ENCODE measurements at regions not wholly inside any gene's neighbourhood (a gene's known extent, or its start where the extent isn't known, plus 50 kb on each side); places are given as distances from the start of the nearest gene placed in this dataset.

GRCh38 chr1:9443913-9444445, 95.3 kb upstream of the SLC25A33 start:
- Histone ChIP-seq H3K79me1 (ENCODE audit: insufficient read depth, low read depth, low read length, poor library complexity, severe bottlenecking) (no peaks in the 10 kb centered on the region), H3K27ac (ENCODE audit: insufficient read length, low read depth, low read length) (no peak overlapping the region), H2BK12ac (ENCODE audit: insufficient read length, low read depth, low read length) (no peak overlapping the region), H4K8ac (replicated peaks; ENCODE audit: insufficient read length, low read depth, low read length) (no peak overlapping the region), H3K4ac (ENCODE audit: low read depth, low read length) (no peak overlapping the region), H2AFZ (ENCODE audit: low read length) (peak overlapping the region; percentile 33), H2BK20ac (ENCODE audit: low read depth, low read length, poor library complexity, severe bottlenecking) (no peak overlapping the region), H3K56ac (ENCODE audit: insufficient read length, low read depth, low read length) (no peak overlapping the region), H3K4me2 (ENCODE audit: insufficient read depth, insufficient read length, low read length) (no peak overlapping the region), H3K27me3 (ENCODE audit: insufficient read depth, low read length) (no peaks in the 10 kb centered on the region), H3K9me3 (ENCODE audit: control insufficient read depth, low read depth, low read length) (no peaks in the 10 kb centered on the region), H2BK120ac (ENCODE audit: low read depth, low read length, poor library complexity, severe bottlenecking) (no peak overlapping the region), H3K23me2 (ENCODE audit: insufficient read length, low read depth, low read length, poor library complexity, severe bottlenecking) (no peaks in the 10 kb centered on the region), H2AK5ac (ENCODE audit: insufficient read length, low read length) (no peak overlapping the region), H3K23ac (ENCODE audit: insufficient read length, low read depth, low read length) (no peak overlapping the region), H3T11ph (ENCODE audit: low read length) (no peak overlapping the region), H4K5ac (ENCODE audit: insufficient read length, low read depth, low read length) (no peak overlapping the region), H2BK5ac (ENCODE audit: insufficient read length, low read length) (no peak overlapping the region), H3K18ac (ENCODE audit: insufficient read length, low read depth, low read length) (no peak overlapping the region), H2BK15ac (ENCODE audit: low read depth, low read length) (no peak overlapping the region), H4K20me1 (ENCODE audit: control insufficient read depth, insufficient read depth, insufficient read length) (no peaks in the 10 kb centered on the region), H3K9ac (ENCODE audit: extremely low read depth, insufficient read length, low read length) (no peak overlapping the region), H3K4me1 (ENCODE audit: insufficient read depth, low read length) (no peaks in the 10 kb centered on the region; the same call in 1 of the 2 replicates), H3K14ac (ENCODE audit: insufficient read depth, low read length) (no peak overlapping the region), H3K79me2 (ENCODE audit: insufficient read depth, low read length) (no peaks in the 10 kb centered on the region), H4K91ac (ENCODE audit: insufficient read length, low read depth, low read length) (no peak overlapping the region)
- TF ChIP-seq, protein P1, sequence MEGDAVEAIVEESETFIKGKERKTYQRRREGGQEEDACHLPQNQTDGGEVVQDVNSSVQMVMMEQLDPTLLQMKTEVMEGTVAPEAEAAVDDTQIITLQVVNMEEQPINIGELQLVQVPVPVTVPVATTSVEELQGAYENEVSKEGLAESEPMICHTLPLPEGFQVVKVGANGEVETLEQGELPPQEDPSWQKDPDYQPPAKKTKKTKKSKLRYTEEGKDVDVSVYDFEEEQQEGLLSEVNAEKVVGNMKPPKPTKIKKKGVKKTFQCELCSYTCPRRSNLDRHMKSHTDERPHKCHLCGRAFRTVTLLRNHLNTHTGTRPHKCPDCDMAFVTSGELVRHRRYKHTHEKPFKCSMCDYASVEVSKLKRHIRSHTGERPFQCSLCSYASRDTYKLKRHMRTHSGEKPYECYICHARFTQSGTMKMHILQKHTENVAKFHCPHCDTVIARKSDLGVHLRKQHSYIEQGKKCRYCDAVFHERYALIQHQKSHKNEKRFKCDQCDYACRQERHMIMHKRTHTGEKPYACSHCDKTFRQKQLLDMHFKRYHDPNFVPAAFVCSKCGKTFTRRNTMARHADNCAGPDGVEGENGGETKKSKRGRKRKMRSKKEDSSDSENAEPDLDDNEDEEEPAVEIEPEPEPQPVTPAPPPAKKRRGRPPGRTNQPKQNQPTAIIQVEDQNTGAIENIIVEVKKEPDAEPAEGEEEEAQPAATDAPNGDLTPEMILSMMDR (conservative IDR thresholded peaks at IDR 0.05): no peak
- peaks cover 7% of the 10 kb centered on the region for H3K27me3 Mint-ChIP-seq (ENCODE audit: low read depth)
- no CpG with 5 or more reads among the region's 14 CpGs for WGBS (ENCODE audit: extremely low coverage, insufficient read length, low lambda C conversion rate)
- no peak for DNase-seq
- H3K4me3 Mint-ChIP-seq: no peak overlapping the region
- peak overlapping the region in 1 of 3 experiments; percentile 92; a peak in 2 of 7 replicates for H3K27ac Mint-ChIP-seq
- no peaks in the 10 kb centered on the region for H3K9me3 Mint-ChIP-seq
- no peaks in the 10 kb centered on the region for H3K36me3 Mint-ChIP-seq (ENCODE audit: insufficient read depth in 1 of 3, low read depth in 3 of 3)
- peaks cover 10 to 17% of the 10 kb centered on the region in 2 experiments for H3K4me1 Mint-ChIP-seq

All from H9 (cell line).